ENCODE measurements at regions not wholly inside any gene's neighbourhood (a gene's known extent, or its start where the extent isn't known, plus 50 kb on each side); places are given as distances from the start of the nearest gene placed in this dataset.

- in situ Hi-C loops (cut with MboI) (no loop called here), intact Hi-C loops (cut with micrococcal nuclease) (no loop called here)
- no peaks in the 10 kb centered on the region for H3K4me1 ChIP-seq (replicated peaks in 1 of 2; ENCODE audit: control insufficient read depth in 2 of 2, insufficient read depth in 2 of 2, low read length in 2 of 2)
- no peak overlapping the region for H3K4me3 ChIP-seq
- CTCF ChIA-PET (ENCODE audit: low intra/inter-chr PET ratio) = no interaction called here
- DNase-seq (ENCODE audit: extremely low read depth in 1 of 4, low spot score in 3 of 4) (no peak), FAIRE-seq (no peak), ATAC-seq (no peak)
- no peaks in the 10 kb centered on the region for H4K20me1 ChIP-seq (replicated peaks; ENCODE audit: control insufficient read depth, insufficient read depth, low read length)
- H3K36me3 ChIP-seq (ENCODE audit: control insufficient read depth, insufficient read depth, low read length) = no peaks in the 10 kb centered on the region
- no peak overlapping the region for H3K9ac ChIP-seq (ENCODE audit: insufficient read depth in 1 of 2, low read depth in 2 of 2, low read length in 2 of 2)
- POLR2A ChIA-PET = no interaction called here
- no peak for TF ChIP-seq RNF2 (IDR thresholded peaks at IDR 0.05)
- TF ChIP-seq ZNF12 (CRISPR knock-in tag; IDR thresholded peaks at IDR 0.05) = no peak
- no peak for TF ChIP-seq USF2 (CRISPR knock-in tag; IDR thresholded peaks at IDR 0.05)
- TF ChIP-seq ZNF232 (CRISPR knock-in tag; IDR thresholded peaks at IDR 0.05) = no peak
- TF ChIP-seq HEY1 (CRISPR knock-in tag; IDR thresholded peaks at IDR 0.05; ENCODE audit: borderline replicate concordance) = no peak
- TF ChIP-seq ETS1 (conservative IDR thresholded peaks at IDR 0.05; ENCODE audit: control insufficient read depth, low read depth, low read length) = no peak
- no peak for TF ChIP-seq ZNF589 (CRISPR knock-in tag; IDR thresholded peaks at IDR 0.05; ENCODE audit: low read depth)
- no peak for TF ChIP-seq ZNF280A (IDR thresholded peaks at IDR 0.05; ENCODE audit: low read depth, partially characterized antibody)
- TF ChIP-seq ZKSCAN8 (CRISPR knock-in tag; IDR thresholded peaks at IDR 0.05) = no peak
- no peak for TF ChIP-seq PHB (CRISPR knock-in tag; IDR thresholded peaks at IDR 0.05)
- no peaks in the 10 kb centered on the region for H3K9me1 ChIP-seq (ENCODE audit: control insufficient read depth, insufficient read depth, low read length)
- no peaks in the 10 kb centered on the region for H3K79me2 ChIP-seq (ENCODE audit: control insufficient read depth, insufficient read depth, low read length)
- no peak overlapping the region for H2AFZ ChIP-seq (ENCODE audit: low read depth, low read length)
- H3K4me2 ChIP-seq (ENCODE audit: insufficient read depth, low read length) = no peak overlapping the region
- WGBS (ENCODE audit: insufficient coverage, low coverage, missing lambda C conversion rate) = 3% methylated on average over 2 of the region's 2 CpGs
- no peaks in the 10 kb centered on the region for H3K27me3 ChIP-seq (ENCODE audit: control insufficient read depth in 2 of 2, insufficient read depth in 2 of 2, low read length in 2 of 2)
- no TSS peak for BruUV-seq (replicated peaks)
- H3K27ac ChIP-seq (ENCODE audit: extremely low read depth, low read depth, low read length) = no peak overlapping the region
- peaks cover 4% of the 10 kb centered on the region; the same call in 1 of the 2 replicates for H3K9me3 ChIP-seq (replicated peaks; ENCODE audit: control insufficient read depth, insufficient read depth, low read depth, low read length)
Observed at GRCh38 chr3:18883571-18883970, 264.7 kb upstream of the KCNH8 start.

Measured in K562 (cell line).